LNCaP clone FGC (cell line): ENCODE measurements at regions not wholly inside any gene's neighbourhood (a gene's known extent, or its start where the extent isn't known, plus 50 kb on each side); places are given as distances from the start of the nearest gene placed in this dataset.

ENCODE experiments used
- DNase-seq: peaks from one replicate; pipeline ENCODE4 v3.0.0-alpha.2; 2011; ENCODE audit warnings: low read depth
- H3K4me3 ChIP-seq: 2 replicates; pipeline ENCODE4 v1.5.1; 2011; ENCODE audit warnings: mild to moderate bottlenecking, low read depth, low read length, control low read depth
- CTCF ChIP-seq: IDR thresholded peaks from 2 replicates; pipeline ENCODE4 v1.5.1; 2012; ENCODE audit warnings: mild to moderate bottlenecking; ENCODE audit not compliant: control insufficient read depth, insufficient read depth; ENCODE audit errors: extremely low read depth

GRCh38 chr14:36068777-36069534 is 107.6 kb downstream of the PTCSC3 start:
- H3K4me3 ChIP-seq = no peak overlapping the region
- no peak for TF ChIP-seq CTCF
- DNase-seq = no peak

- no peak overlapping the region for H3K4me3 ChIP-seq
- no peak for DNase-seq
- TF ChIP-seq CTCF = no peak
Measured at GRCh38 chr14:36067428-36068187, 108.9 kb downstream of the PTCSC3 start.

GRCh38 chr14:36066636-36067035 is 109.9 kb downstream of the PTCSC3 start:
- no peak overlapping the region for H3K4me3 ChIP-seq
- no peak for DNase-seq
- no peak for TF ChIP-seq CTCF

GRCh38 chr14:36065831-36066230 is 110.7 kb downstream of the PTCSC3 start:
- no peak overlapping the region for H3K4me3 ChIP-seq
- no peak for DNase-seq
- TF ChIP-seq CTCF = no peak

- no peak for TF ChIP-seq CTCF
Measured at GRCh38 chr14:36059531-36059930, 117.0 kb downstream of the PTCSC3 start.

GRCh38 chr14:36057452-36058116 is 118.9 kb downstream of the PTCSC3 start:
- TF ChIP-seq CTCF = no peak
- no peak for DNase-seq
- H3K4me3 ChIP-seq = no peak overlapping the region

More at GRCh38 chr14:36059531-36059930, 117.0 kb downstream of the PTCSC3 start:
- H3K4me3 ChIP-seq = no peak overlapping the region
- no peak for DNase-seq
